Pancreas (tissue), 10 donors: ENCODE measurements at regions not wholly inside any gene's neighbourhood (a gene's known extent, or its start where the extent isn't known, plus 50 kb on each side); places are given as distances from the start of the nearest gene placed in this dataset.
"Not testable (repeated sequence)": the region's sequence is repeated elsewhere in the genome, so short reads cannot be mapped to it uniquely, and the experiment has no call there.

Experiments
- ATAC-seq, 4 donors: fragments of 200-7000 bp; cut with Tn5 transposase; one replicate each; pipeline versions ENCODE4 v1.8.0 to v1.9.1; 2020; ENCODE audit warnings: mild to moderate bottlenecking in 4 of 4, moderate library complexity in 4 of 4
- DNase-seq, 6 donors: peaks; one replicate each; pipeline ENCODE4 v3.0.0-alpha.2; 2020
- FAIRE-seq: peaks from 2 replicates; lab custom pipeline; 2012; peaks lifted over from hg19 to GRCh38; lab: Jason Lieb, UNC
- H3K27ac ChIP-seq, 4 donors: fragments of 200-600 bp; sonication (generic); 1 replicate in 3 of 4; 2 replicates in 1 of 4; pipeline versions ENCODE4 v1.5.0 to v1.8.0; 2020
- H3K27me3 ChIP-seq, 4 donors: fragments of 200-600 bp; one replicate each; pipeline ENCODE4 v1.8.0; 2021
- H3K36me3 ChIP-seq, 3 donors: fragments of 200-600 bp; sonication (generic) in 1 of 3; one replicate each; pipeline versions ENCODE4 v1.5.0 to v1.8.0; 2020 to 2021
- H3K4me1 ChIP-seq, 3 donors: fragments of 200-600 bp; one replicate each; pipeline ENCODE4 v1.8.0; 2021
- H3K4me3 ChIP-seq, 4 donors: fragments of 200-600 bp; sonication (generic) in 2 of 4; one replicate each; pipeline versions ENCODE4 v1.5.0 to v1.8.0; 2020 to 2021
- H3K9me3 ChIP-seq, 4 donors: fragments of 200-600 bp; one replicate each; pipeline ENCODE4 v1.8.0; 2021
- WGBS, 2 donors: extraction: QIAGEN DNeasy Blood & Tissue Kit; methylation state at CpG; one replicate each; pipeline ENCODE4 v1.1.7; 2013; 5-methylcytosine and 5-hydroxymethylcytosine counted together
- intact Hi-C, 3 donors: fragments of 100-400 bp; cut with DNase I; formaldehyde crosslinking; loops; one replicate each; pipeline versions ENCODE4 v1.11.1 to v1.14.2; 2022
- TF ChIP-seq, protein P1 (sequence below), 4 donors: fragments of 200-600 bp; sonication (generic) in 3 of 4; IDR thresholded peaks; one replicate each; pipeline versions ENCODE4 v1.5.0 to v1.8.0; 2021; ENCODE audit warnings: antibody characterized with exemption in 4 of 4
- donor health status: healthy with polysubstance abuse.
- donor health status: DM: no; HTN: no; CAD: no; lungs with moderate emphysema.
- donor health status: DM: no; HTN: no; CAD: no.
- donor health status: control.
- donor health status: control.
- donor health status: Bipolar disorder and iron deficiency.
- donor health status: DM: yes; HTN: yes; CAD: no.
- donor health status: DM: no; HTN: no; CAD: no.
- donor health status: DM: no; HTN: no; CAD: no.
- donor health status: DM: yes; HTN: yes; CAD: no.

DNA sequence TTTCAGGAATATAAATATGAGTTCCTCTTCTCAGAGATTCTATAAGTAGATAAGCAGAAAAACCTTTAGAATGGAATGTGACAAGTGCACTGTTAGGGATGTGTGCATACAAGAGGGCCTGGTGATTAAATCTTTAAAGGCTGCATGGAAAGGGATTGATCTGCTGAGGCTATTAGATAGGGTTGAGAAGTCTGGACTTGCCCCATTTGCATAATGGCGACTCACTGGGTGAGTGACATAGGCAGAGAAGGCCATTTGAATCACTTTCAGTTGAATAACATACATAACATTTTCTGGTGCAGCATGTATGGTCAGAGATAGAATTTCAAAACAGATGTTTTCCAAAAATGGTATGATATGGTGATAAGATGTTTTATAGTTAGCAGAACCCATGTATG is 156.9 kb downstream of the ZNF621 start:
- 82 to 86% methylated on average over 1 of the region's 1 CpG for WGBS, 2 donors
- intact Hi-C loops, result no loop called here

DNA sequence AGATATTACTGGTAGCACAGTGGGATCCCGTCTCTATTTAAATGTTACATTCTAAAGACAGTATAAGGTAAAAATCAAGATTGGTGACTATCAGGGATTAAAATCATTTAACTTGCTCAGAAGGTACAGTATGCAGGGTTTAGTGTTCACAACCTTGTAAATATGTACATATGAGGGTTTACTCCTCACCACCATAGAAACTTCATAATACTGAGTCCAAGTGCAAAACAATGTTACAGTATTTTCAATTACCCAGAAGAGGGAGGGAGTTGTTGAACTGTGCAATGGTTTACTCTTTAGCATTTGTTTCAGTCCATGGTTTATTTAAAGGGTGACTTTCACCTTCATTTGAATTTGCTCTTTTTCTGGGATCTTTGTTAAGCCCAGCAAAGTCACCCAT is 165.1 kb downstream of the ZNF621 start:
- TF ChIP-seq, protein P1, sequence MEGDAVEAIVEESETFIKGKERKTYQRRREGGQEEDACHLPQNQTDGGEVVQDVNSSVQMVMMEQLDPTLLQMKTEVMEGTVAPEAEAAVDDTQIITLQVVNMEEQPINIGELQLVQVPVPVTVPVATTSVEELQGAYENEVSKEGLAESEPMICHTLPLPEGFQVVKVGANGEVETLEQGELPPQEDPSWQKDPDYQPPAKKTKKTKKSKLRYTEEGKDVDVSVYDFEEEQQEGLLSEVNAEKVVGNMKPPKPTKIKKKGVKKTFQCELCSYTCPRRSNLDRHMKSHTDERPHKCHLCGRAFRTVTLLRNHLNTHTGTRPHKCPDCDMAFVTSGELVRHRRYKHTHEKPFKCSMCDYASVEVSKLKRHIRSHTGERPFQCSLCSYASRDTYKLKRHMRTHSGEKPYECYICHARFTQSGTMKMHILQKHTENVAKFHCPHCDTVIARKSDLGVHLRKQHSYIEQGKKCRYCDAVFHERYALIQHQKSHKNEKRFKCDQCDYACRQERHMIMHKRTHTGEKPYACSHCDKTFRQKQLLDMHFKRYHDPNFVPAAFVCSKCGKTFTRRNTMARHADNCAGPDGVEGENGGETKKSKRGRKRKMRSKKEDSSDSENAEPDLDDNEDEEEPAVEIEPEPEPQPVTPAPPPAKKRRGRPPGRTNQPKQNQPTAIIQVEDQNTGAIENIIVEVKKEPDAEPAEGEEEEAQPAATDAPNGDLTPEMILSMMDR (IDR thresholded peaks at IDR 0.05), result no peak
- Histone ChIP-seq H3K27ac (no peak overlapping the region), H3K4me1 (peaks cover 0 to 12% (median 10%) of the 10 kb centered on the region in 3 donors), H3K9me3 (no peaks in the 10 kb centered on the region), H3K36me3 (no peaks in the 10 kb centered on the region), H3K27me3 (no peaks in the 10 kb centered on the region), H3K4me3 (no peak overlapping the region)
- DNase-seq (no peak), ATAC-seq (no peak), FAIRE-seq (no peak)
- WGBS, 2 donors, result 82 to 95% methylated on average over 1 of the region's 1 CpG
- intact Hi-C loops, result no loop called here

More for the DNA sequence above, 156.9 kb downstream of the ZNF621 start:
- no peak for FAIRE-seq
- Histone ChIP-seq H3K27me3 (no peaks in the 10 kb centered on the region), H3K4me1 (no peaks in the 10 kb centered on the region), H3K4me3 (no peak overlapping the region), H3K36me3 (no peaks in the 10 kb centered on the region), H3K27ac (no peak overlapping the region), H3K9me3 (no peaks in the 10 kb centered on the region)
- TF ChIP-seq, protein P1 (IDR thresholded peaks at IDR 0.05), result no peak
- no peak for ATAC-seq
- DNase-seq, result no peak

DNA sequence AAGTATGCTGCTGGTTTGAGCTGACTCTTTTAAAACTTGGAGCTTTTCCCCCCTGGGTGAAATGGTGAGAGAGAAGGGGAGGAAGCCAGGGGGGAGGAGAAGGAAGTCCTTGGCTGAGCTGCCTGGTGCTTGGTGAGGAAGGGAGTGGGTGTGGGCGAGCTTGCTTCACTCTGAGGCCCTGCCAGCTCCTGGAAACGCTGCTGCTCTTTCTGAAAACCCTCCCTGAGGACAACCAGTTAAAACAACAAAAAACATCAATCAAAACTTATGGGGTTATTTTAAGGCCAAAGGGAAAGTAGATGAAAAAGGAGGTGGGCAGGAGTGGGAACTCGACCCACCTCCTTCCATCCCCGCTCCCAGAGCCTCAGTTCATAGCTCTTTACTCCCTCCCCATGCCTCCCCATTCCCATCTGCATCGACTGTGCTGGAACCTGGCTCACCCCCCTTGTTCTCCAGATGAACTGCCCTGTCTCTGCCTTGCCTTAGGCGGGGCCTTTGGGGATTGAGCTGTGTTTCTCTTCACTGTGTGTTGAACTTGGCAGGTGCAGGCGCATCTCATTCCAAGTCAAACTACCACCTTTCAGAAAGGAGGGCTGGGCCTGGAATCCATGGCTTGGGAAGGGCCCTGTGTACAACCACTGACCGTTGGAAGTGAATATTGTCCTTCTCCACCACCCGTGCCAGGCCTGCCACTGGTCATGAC is 166.1 kb downstream of the ZNF621 start:
- H3K27ac ChIP-seq, result peak overlapping the region in 3 of 4 donors; percentile 23 to 38 (median 34)
- no peak overlapping the region for H3K4me3 ChIP-seq

DNA sequence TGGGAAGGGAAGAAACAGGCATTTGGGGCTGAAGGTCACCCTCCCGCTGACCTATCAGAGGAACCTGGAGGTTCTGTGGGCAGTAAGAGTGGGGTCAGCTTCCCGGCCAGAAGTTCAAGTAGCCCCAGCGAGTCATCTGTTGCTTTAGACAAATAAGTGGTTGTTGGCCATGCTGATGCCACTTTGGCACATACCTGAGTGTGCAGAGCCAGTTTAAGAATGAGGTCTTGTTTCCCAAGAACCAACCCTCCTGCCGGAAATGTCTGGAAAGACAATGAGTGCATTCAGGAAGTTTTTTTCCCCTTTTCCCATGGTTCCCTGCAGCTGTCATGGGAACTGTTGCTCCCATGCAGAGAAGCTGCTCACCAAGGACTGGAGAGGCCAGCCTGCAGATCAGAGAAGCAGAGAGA is 166.7 kb downstream of the ZNF621 start:
- no peaks in the 10 kb centered on the region for H3K9me3 ChIP-seq
- TF ChIP-seq, protein P1 (IDR thresholded peaks at IDR 0.05), result no peak
- peak; percentile 40 to 66 (median 55) for ATAC-seq
- H3K4me1 ChIP-seq, result peaks cover 0 to 12% (median 10%) of the 10 kb centered on the region in 3 donors
- H3K36me3 ChIP-seq, result no peaks in the 10 kb centered on the region
- 64 to 74% methylated on average over 4 of the region's 4 CpGs for WGBS, 2 donors
- intact Hi-C loops, result no loop called here
- no peak overlapping the region for H3K4me3 ChIP-seq
- peak in 1 of 6 donors; percentile 6 for DNase-seq
- peak overlapping the region in 3 of 4 donors; percentile 23 to 38 (median 34) for H3K27ac ChIP-seq
- no peaks in the 10 kb centered on the region for H3K27me3 ChIP-seq
- no peak for FAIRE-seq

More for the DNA sequence above, 166.1 kb downstream of the ZNF621 start:
- Histone ChIP-seq H3K4me1 (peaks cover 0 to 12% (median 10%) of the 10 kb centered on the region in 3 donors), H3K36me3 (no peaks in the 10 kb centered on the region), H3K9me3 (no peaks in the 10 kb centered on the region), H3K27me3 (no peaks in the 10 kb centered on the region)
- DNase-seq (peak in 3 of 6 donors; percentile 16 to 34 (median 26)), FAIRE-seq (no peak), ATAC-seq (peak; percentile 76 to 90 (median 80))
- intact Hi-C loops, result no loop called here
- 46% methylated on average over 9 of the region's 9 CpGs for WGBS, 2 donors
- TF ChIP-seq, protein P1 (IDR thresholded peaks at IDR 0.05), result no peak

DNA sequence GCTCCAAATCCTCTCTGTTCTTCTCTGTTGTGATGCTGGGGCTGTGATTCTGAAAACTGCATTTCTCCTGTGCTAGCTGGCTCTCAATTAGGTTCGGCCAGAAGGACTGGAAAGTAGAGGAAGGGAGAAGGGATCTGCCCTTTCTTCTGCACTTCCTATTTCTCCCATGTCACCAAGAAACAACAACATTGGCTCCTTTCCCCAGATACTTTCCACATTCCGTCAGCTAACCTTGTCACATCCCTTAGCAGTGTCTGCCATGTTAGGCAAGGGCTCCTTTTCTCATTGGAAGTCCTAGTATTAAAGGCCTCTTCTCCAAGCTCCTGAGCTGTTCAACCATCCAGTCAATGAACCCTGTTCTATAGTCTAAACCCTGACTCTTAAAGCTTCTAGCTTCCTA is 171.1 kb downstream of the ZNF621 start:
- ATAC-seq (no peak), DNase-seq (no peak), FAIRE-seq (no peak)
- H3K36me3 ChIP-seq, result no peaks in the 10 kb centered on the region
- H3K4me1 ChIP-seq, result peaks cover 0 to 9% (median 2%) of the 10 kb centered on the region in 3 donors
- H3K9me3 ChIP-seq, result no peaks in the 10 kb centered on the region
- TF ChIP-seq, protein P1 (IDR thresholded peaks at IDR 0.05), result no peak
- no peak overlapping the region for H3K4me3 ChIP-seq
- WGBS, 2 donors, result 54 to 77% methylated on average over 2 of the region's 2 CpGs
- H3K27ac ChIP-seq, result no peak overlapping the region
- intact Hi-C loops, result no loop called here
- H3K27me3 ChIP-seq, result no peaks in the 10 kb centered on the region

DNA sequence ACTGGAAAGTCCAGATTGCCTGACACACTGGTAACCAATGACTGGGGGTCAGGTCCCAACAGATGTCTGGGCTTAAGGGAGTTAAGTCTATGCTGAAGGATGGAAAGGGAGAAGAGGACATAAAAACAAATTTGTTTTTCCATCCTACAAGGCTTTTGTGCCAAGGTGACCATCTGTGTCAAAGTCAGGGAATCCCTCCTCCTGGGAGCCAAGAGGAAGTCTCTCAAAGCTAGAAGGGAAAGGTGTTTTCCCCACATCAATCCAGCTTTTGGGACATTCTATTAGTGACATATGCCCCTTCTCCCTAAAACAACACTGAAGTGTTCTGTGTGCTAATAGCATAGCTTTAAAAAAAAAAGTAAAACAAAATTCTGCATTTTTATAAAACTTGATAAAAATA is 173.9 kb downstream of the ZNF621 start:
- H3K27me3 ChIP-seq, H3K4me3 ChIP-seq, H3K4me1 ChIP-seq, intact Hi-C loops, H3K9me3 ChIP-seq, ATAC-seq, FAIRE-seq, H3K27ac ChIP-seq, DNase-seq, H3K36me3 ChIP-seq: not testable (repeated sequence)
